HG03342 (cell line): ENCODE measurements at regions not wholly inside any gene's neighbourhood (a gene's known extent, or its start where the extent isn't known, plus 50 kb on each side); places are given as distances from the start of the nearest gene placed in this dataset.
A peak's percentile ranks its signal among the peaks of the same experiment; 100 is the strongest.
"Not testable (repeated sequence)": the region's sequence is repeated elsewhere in the genome, so short reads cannot be mapped to it uniquely, and the experiment has no call there.

Experiments
- ATAC-seq: cut with Tn5 transposase; IDR thresholded peaks from one replicate; pipeline ENCODE4 v1.9.1; 2021; ENCODE audit warnings: mild to moderate bottlenecking, moderate library complexity; ENCODE audit not compliant: unreplicated experiment

DNA sequence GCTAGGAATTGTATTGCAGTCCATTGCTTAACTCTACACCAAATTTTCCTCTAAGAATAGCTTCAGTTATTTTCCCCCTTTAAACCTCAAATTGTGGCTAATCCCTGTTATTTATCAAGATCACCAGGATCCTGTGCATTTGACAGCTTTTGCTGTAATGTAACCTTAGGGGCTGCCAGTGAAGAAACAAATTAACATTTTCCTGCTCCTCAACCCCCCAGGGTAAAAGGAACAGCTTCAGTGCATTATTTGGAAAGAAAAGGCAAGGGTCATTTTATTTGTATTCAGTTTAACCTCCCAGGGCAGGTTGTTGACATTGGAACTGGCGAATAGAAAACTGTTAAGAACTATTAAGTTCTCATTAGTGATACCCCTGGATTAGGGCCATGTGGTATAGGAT lies 57.0 kb downstream of the PCDH20 start:
- no peak for ATAC-seq

DNA sequence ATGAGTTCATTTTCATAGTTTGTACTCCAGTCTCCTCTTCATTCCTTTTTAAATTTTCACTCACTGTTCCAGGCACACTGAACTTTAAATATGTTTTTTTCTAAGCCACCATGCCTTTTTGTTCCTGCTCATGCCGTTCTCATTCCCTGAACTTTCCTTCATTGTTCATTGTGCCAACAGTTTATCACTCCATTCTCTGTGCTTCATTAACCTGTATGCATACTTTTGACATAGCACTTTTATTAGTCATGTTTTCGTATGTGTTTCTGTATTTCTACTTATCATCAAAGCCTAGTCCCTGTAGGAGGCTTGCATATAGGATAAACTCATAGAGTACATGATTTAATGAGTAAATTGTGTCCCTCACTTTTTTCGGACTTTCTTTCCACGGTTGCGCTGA lies 65.3 kb downstream of the PCDH20 start:
- no peak for ATAC-seq

DNA sequence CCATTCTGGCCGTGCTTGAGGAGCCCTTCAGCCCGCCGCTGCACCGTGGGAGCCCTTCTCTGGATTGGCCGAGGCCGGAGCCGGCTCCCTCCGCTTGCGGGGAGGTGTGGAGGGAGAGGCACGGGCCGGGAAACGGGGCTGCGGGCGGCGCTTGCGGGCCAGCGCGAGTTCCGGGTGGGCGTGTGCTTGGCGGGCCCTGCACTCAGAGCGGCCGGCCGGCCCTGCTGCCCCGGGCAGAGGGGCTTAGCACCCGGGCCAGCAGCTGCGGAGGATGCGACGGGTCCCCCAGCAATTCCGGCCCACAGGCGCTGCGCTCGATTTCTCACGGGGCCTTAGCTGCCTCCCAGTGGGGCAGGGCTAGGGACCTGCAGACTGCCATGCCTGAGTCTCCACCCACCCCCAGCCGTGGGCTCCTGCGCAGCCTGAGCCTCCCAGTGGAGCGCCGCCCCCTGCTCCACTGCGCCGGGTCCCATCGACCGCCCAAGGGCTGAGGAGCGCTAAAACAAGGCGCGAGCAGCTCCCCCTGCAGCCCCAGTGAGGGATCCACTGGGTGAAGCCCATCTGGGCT lies 76.5 kb downstream of the PCDH20 start:
- ATAC-seq, result no peak

DNA sequence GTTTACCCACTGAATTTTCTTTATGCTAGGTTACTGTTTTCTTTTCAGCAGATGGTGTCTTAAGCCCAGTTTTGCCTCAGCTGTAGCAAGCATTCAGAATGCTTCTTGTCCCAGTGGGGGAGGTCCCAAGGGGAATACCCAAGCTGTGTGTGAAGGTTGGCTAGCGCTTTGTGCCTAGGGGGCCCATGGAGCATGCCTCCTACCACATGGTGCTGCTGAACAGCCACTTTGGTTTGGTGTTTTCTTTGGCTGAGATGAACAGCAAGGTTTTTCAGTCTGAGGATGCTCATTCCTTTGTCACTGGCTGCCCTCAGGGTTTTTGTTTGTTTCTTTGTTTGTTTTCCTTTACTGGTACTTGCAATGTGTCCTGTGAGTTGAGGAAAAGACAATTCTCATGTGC lies 99.0 kb downstream of the PCDH20 start:
- ATAC-seq, result no peak

DNA sequence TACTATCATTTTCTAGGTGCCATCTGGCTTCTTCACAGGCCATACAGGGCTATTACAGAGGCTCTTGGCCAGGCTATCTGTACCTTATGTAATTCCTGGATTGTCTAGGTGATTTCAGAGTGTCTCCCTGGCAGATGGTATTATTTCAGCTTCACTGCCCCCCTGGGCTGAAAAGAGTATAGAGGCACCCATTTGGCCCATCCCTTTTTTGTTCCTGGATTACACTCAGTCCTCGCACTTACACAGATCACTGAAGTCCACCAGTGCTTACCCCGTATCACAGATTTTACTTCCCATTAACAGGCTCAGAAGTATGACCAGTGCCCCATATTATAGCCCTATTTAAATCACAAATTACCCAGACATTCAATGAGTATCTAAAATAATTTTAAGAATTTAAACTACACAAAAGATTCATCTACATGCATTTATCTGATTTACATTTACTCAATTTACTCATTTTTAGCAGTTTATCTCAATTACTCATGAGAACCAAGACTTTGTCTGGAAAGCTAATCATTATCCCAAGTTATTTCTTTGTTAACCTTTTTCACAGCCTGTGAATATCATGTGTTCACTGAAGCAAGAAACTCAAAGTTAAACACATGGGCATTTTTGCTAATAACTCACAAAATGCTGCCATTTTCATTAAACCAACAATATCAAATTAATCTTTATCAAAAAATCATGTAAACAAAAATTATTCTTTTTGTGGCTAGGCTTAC lies 121.0 kb downstream of the PCDH20 start:
- ATAC-seq, result no peak

DNA sequence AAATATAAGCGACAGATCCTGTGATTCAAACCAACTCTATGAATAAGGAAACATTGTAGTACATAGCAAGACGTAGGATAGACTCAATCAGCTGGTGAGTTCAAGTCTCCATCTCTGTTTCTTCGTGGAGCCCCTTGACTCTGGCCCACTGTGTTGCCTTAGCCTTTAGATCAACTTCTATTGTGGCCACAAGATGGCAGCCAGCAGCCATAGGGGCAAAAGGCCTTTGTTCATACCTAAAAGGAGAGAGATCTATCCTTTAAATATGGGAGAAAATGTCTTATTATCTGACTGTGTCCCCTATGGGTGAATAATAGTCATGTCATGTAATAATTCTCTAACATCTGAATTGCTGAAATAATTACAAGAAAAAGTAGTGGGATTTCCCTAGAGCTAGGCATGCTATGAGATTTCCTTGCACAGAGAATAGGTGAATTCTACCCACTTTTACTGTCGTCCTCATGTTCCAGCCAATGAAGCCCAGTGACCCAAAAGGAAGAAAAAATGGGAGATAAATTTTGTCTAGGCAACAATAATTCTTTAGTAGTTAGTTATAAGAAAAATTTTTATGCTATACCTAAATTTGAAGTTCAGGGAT lies 129.4 kb downstream of the PCDH20 start:
- no peak for ATAC-seq

DNA sequence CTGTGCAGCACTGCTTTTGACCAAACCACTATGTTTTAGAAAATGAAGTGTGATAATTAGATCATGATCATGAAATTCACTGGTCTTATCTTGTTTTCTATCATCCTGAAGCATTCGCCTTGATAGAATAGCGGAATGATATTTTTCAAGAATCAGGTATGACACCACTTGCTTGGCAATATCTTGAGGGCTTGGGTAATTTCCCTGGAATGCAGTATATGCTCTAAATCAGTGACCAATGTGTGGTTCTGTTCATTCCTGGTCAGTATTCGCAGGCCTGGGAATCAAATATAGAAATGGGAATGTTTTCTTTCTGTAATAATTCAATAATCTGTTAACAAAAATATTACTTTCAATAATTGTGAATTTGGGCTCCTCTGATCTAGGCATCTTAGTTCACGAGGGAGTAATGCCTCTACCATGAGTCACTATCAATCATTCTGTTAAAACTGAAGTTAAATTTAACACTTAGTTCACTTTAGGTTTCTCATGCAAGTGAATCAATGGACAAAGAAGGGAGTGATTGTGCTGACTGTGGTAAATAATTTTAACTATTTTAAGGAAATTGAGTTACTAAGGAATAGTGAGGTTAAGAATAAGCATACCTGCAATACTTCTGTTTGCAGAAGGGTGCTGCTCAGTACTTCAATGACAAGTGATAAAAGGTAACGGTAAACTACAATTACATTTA lies 137.9 kb downstream of the PCDH20 start:
- no peak for ATAC-seq

DNA sequence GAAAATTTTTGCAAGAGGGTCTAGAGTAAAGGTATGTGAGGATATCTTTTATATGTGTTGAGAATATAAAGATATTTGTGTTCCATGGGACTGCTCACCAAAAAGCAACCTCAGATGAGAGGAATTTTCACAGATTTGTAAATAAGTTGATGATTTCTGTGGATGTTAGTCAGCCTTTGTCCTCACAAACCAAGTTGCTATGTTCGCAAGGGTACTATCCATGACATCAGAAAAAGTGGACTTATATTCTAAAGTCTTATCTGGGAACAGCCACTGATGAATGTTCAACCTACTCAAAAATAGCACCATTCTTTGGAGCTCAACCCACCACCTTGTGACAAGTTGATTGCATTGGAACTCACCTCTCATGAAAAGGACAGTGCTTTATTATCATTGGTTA lies 138.6 kb downstream of the PCDH20 start:
- ATAC-seq, result no peak

DNA sequence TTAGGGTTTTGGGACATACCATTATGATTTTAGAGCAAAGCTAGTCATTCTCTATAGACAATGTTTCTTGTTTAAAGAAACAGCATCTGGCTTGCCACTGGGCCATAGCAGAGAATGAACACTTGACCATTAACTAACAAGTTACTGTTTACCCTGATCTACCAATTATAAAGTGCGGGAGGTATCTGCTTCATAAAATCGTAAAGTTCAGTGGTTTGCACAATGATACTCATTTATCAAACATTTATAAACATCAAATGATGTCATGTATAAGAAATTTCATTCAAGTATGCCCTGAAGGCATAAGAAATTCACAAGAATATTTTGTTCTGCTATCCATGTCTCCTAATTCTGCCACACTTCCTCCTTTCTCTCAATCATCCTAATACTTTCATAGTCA lies 139.2 kb downstream of the PCDH20 start:
- ATAC-seq, result no peak

DNA sequence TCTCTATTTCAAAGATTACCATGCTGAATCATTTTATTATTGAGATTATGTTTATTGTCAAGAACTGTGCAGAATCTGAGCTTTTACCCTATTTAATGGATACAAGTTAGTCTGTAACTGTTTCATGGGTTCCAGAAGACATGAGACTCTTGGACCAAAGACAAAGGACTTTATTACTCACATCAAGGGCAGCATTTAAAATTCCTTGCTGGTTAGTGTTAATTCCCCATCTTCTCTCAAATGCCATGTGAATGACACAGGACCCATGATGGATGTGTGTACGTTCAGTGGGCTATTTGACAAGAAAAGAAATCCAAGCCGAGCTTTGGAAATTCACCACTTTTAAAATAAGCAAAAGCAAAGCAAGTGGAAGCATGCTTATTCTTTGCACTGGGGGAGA lies 139.9 kb downstream of the PCDH20 start:
- ATAC-seq, result no peak

DNA sequence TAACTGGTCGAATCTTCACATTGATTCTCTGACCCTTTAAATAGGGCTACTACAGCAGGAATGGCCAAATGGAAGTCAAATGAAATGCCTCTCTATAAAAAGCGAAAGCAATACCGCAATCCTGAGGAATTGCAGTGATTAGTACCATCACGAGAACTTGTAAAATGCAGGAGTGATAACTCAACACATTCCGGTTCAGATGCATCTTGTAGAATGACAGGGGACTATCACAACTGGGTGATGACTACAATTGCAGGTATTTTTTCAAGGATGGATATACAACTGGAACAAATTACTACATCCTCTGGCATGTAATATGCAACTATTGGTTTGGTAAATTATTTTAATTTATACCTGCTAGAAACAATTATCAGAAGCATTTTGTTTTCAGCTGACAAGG lies 140.4 kb downstream of the PCDH20 start:
- ATAC-seq, result no peak

DNA sequence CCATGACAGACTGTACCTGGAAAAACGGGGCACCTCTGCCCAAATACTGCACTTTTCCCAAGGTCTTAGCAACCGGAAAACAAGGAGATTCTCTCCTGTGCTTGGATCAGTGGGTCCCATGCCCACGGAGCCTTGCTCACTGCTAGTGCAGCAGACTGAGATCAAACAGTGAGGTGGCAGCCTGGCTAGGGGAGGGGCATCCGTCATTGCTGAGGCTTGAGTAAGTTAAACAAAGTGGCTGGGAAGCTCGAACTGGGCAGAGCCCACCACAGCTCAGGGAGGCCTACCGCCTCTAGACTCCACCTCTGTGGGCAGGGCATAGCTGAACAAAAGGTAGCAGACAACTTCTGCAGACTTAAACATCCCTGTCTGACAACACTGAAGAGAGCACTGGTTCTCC lies 148.8 kb downstream of the PCDH20 start:
- not testable (repeated sequence) for ATAC-seq

DNA sequence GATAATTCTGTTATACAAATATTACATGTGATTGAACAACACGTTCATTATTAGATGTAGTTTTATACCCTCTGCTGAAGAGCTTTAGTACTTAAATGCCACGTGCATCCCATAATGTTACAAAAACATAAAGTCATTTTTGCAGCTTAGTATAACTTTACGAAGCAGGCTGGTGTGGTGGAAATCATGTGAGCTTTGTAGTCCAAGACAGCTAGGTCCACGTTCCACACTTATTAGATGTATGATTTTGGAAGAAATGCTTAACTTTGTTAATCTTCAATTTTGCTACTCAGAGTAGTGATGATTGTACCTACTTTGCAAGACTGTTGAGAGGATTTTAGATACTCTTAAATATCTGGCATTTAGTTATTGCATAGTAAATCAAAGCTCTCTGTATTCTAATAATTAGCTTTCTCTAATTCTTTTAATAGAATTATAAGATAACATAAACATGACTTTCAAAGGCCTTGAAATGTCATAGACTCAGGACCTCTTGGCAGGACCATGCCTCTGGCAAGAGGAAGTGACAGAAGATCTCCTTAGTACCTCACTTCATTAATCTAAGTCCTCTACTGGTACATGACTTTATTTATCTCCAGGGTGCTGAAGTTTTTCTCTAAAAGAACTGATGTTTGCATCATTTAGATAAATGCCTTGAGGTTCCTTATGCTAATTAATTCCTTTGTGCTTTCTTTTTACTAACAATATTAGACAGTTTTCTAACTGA lies 153.7 kb downstream of the PCDH20 start:
- no peak for ATAC-seq

DNA sequence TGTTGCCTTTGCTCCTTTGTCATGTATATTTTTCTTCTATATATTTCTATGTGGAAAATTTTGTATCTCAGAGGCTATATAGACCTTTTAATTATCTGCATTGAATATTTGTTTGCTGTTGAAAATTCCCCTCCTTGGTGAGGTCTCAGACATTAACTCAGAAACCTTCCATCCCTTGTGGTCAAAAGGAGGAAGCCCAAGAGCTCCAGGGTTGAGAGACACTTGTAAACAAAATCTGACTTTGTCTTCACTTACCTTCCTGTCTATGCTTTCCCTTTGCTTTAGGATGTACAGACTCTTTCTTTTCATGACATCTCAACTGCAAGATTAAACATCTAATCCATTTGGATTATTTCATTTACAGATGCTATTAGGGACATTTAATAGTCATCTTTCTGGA lies 157.5 kb downstream of the PCDH20 start:
- ATAC-seq, result peak; percentile 67

DNA sequence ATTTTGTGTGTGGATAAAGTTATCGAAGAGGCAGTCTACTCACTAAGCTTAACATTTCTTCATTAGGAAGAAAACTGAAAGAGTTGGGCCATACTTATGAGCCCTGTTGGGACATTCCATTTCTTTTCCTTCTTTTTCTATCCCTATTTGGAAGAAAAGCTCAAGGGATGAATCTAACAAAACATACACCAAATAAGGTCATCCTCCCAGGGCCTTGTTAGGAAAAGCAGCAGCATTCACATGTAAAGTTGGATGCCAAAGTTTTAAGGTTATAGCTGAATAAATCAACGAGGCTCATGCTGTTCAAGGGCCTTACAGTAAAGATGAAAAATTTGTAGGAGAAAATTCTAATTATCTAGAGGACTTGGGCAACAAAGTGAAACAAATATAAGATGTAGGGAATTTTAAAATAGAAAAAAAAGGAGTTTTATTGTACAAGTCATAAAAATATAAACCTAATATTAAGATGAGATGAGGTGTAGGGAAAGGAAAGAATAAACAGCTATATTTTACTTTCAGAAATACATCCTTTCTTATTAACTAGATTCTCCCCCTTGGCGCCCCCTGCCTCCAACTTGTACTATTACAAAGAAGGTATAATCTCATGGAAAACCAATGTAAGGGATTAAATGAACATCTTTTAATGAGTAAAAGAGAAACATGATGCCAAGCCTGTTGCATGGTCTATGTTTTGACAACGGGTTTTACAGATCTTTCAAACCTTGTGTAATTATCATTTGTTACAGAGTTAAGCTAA lies 160.4 kb downstream of the PCDH20 start:
- ATAC-seq, result no peak

DNA sequence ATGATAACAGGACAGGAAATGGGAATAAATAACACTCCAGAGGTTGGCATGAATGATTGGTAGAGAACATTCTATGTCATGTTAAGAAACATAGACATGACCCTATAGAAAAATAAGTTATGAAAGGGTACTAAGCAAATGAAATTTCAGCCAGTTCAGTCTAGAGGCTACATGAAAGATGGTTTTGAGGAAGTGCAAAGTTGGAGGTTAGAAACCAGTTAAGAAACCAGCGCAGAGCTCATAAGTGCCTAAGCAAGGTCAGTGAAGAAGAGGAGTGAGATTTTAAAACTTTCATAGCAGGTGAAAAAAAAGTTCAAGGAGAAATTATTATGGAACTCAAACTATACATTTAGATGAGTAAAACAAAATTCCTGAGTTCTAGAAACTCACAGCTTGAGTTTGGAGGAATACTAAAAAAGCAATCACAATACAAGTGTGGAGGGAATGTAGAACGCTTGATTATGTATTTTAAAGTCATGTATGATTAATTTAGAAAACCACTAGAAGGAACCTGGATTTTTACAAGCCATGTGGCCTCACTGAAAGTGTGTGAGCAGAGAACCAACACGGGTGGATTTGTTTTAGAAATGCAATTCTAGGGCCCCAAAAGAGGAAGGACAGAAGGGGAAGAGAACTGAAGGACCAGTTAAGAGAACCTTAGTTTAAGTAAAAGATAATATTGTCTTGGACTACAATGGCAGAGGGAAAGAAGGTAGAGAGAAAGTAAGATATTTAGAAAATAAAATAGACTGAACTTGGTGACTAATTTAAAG lies 162.4 kb downstream of the PCDH20 start:
- peak; percentile 87 for ATAC-seq

DNA sequence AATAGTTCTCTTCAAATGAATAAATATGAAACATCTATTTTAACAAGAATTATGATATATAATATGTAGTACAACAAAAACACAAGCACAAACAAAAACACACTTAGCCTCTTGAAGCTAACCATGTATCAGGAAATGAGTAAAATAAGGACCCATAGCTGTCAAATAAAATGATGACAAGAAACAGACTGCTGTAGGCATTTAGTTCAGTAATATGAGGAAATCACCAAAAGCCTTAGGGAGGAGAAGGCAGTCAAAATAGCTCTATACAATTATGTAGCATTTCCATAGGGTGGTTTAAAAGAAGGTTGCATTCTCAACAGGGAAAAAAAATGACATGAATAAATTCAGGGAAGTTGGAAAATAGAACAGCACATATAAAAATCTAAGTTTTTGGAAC lies 163.4 kb downstream of the PCDH20 start:
- ATAC-seq, result no peak

DNA sequence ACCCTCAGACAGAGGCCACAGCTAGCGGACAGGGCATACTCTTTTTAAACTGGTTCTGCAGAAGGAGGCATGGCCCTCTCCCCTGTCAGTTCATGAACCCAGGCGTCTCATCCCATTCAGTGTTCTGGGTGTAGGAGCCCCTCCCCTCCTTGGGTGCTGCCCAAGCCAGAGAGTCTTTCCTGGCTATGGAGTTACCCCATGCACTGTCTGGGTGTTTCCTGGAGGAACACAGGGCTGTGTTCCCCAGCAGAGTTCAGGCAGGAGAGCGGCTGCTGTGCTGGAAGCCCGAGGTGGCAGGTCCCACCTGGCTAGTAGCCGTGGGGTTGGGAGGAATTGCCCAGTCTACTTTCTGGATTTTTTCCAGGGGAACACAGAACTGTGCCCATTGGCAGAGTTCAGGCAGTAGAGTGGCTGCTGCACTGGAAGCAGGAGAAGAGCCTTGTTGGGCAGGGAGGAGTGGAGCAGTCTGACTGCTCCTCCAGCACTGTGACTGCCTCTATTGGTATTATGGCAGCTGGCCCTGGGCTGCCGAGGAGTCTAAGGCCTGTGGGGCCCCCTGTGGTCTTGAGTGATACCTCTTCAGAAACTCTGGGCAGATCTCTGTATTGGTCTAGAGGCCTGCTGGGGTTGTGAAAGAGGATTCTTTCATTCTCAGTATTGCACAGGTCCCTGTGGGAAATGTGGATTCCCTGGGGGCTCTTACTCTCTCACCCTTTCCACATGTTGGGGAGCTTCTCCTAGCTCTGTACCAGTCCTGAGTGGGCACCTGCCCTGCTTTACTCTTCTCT lies 168.3 kb downstream of the PCDH20 start:
- ATAC-seq, result peak; percentile 99

DNA sequence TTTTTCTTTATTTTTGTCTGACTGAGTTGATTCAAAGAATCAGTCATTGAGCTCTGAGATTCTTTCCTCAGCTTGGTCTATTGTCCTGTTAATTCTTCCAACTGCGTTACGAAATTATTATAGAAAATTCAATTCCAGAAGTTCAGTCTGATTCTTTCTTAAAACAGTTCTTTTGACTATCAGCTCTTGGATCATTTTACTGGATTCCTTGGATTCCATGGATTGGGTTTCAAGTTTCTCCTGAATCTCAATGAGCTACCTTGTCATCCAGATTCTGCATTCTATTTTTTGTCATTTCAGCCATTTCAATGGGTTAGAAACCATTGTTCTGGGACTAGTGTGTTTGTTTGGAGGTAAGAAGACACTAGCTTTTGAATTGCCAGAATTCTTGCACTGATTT lies 169.3 kb downstream of the PCDH20 start:
- ATAC-seq, result no peak
